Fibroblast of villous mesenchyme (primary cell): ENCODE measurements at regions not wholly inside any gene's neighbourhood (a gene's known extent, or its start where the extent isn't known, plus 50 kb on each side); places are given as distances from the start of the nearest gene placed in this dataset.

Experiments used
- DNase-seq: peaks from one replicate; pipeline ENCODE4 v3.0.0-alpha.2; 2010; ENCODE audit warnings: low read depth
- H3K4me3 ChIP-seq: 2 replicates; pipeline ENCODE4 v1.5.1; 2011; ENCODE audit warnings: low read depth, mild to moderate bottlenecking, low read length
- CTCF ChIP-seq: IDR thresholded peaks from 2 replicates; pipeline ENCODE4 v1.5.1; 2012; ENCODE audit warnings: low read depth, mild to moderate bottlenecking, low read length; ENCODE audit not compliant: insufficient read depth

- no peak for DNase-seq
- no peak overlapping the region for H3K4me3 ChIP-seq
- TF ChIP-seq CTCF = no peak
Measured at GRCh38 chr7:68438016-68438415, 1160.3 kb upstream of the AUTS2 start.

DNA sequence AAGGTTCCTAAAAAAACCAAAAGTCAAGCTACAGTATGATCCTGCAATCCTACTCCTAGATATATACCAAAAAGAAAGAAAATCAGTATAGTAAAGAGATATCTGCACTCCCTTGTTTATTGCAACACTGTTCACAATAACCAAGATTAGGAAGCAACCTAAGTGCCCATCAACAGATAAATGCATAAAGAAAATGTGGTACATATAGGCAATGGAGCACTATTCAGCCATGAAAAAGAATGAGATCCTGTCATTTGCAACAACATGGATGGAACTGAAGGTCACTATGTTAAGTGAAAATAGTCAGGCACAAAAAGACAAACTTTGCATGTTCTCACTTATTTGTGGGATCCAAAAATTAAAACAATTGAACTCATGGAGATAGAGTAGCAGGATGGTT is 1159.5 kb upstream of the AUTS2 start:
- DNase-seq = no peak
- TF ChIP-seq CTCF = no peak
- H3K4me3 ChIP-seq = no peak overlapping the region

GRCh38 chr7:68439897-68440296 is 1158.4 kb upstream of the AUTS2 start:
- no peak for DNase-seq
- no peak for TF ChIP-seq CTCF
- H3K4me3 ChIP-seq = no peak overlapping the region

DNA sequence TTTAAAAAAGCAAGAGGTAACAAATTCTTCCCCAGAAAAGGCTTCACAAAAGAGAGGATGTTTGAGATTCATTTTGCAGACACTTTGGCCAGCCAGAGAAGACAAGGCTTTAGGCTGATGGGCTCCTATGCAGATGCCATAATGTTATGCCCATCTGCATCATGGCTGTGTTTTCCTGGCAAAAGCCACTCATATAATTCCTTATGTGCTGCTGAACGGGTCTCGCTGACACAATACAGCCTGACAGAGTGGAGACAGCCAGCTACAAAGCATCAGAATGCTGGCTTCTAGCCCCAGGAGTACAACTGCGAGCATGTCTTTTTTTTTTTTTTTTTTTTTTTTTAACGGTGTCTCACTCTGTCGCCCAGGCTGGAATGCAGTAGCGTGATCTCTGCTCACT is 1157.4 kb upstream of the AUTS2 start:
- no peak for DNase-seq
- no peak for TF ChIP-seq CTCF

DNA sequence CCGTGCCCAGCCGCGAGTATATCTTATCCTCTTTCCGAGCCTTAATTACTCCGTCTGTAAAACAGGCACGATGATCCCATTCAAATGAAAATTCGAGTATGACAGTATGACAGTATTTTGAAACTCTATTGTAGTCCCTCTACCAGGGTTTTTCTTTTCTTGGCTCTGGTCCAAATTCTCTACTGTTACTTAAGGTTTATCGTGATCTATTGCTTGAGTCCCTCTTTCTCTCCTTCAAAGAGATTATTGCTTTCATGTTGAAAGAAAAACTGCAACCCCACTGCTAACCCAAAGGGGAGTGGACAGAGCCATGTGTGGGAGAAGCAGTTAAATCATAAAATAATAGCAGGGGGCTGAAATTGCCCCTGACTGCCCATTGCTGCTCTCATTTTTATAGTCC is 1156.6 kb upstream of the AUTS2 start:
- no peak for DNase-seq
- no peak overlapping the region for H3K4me3 ChIP-seq

More for the DNA sequence above, 1157.4 kb upstream of the AUTS2 start:
- H3K4me3 ChIP-seq = no peak overlapping the region

DNA sequence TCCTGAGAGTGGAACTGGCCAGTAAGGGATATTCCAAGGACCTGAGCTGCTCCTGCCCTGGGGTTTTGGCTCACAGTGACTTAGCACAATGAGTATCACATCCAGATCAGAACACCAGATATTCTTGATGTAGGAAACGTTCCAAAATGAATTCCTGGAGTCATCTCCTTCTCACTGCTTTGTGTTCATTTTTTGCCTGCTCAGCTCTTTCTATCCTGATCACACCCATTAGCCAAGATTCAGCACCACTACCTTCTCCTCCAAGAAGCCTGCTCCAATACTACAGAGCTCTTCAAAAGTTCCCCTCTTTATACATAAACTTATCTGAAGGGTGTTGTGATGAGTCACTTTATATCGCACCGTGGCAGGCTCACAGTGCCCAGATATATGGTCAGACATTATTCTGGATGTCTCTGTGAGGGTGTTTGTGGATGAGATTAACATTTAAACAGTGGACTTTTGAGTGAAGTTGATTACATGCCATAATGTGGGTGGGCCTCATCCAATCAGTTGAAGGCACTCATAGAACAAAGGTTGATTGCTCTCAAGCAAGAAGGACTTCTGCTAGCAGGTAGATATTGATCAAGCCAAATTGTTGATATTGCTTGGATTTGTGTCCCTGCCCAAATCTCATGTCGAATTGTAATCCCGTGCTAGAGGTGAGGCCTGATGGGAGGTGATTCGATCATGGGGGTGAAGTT is 1155.2 kb upstream of the AUTS2 start:
- no peak overlapping the region for H3K4me3 ChIP-seq
- TF ChIP-seq CTCF = no peak

More for the DNA sequence above, 1156.6 kb upstream of the AUTS2 start:
- no peak for TF ChIP-seq CTCF

DNA sequence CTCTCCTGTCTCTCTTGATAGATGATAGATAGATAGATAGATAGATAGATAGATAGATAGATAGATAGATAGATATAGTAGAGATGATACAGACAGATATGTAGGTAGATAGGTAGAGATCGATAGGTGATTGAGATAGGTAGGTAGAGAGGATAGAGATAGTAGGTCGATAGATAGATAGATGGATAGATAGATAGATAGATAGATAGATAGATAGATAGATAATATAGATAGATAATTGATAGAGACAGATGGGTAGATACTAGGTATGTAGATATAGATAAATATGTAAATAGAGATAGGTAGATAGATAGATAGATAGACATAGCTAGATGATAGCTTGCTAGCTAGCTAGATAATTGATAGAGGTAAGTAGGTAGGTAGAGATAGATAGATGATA is 1154.2 kb upstream of the AUTS2 start:
- DNase-seq = no peak
- no peak for TF ChIP-seq CTCF

More for the DNA sequence above, 1155.2 kb upstream of the AUTS2 start:
- DNase-seq = no peak

More for the DNA sequence above, 1154.2 kb upstream of the AUTS2 start:
- no peak overlapping the region for H3K4me3 ChIP-seq
